SK-N-SH treated with all-trans-retinoic acid at 6 μM for 48 hours (cell line): ENCODE measurements at regions not wholly inside any gene's neighbourhood (a gene's known extent, or its start where the extent isn't known, plus 50 kb on each side); places are given as distances from the start of the nearest gene placed in this dataset.
A peak's percentile ranks its signal among the peaks of the same experiment; 100 is the strongest.

Experiments used
- ATAC-seq: fragments of 200-7000 bp; cut with Tn5 transposase; 3 replicates; pipeline ENCODE4 v1.9.1; 2020; ENCODE audit warnings: mild to moderate bottlenecking, moderate library complexity
- ARNTL ChIP-seq: fragments of 450-650 bp; formaldehyde crosslinking; IDR thresholded peaks from 2 replicates; pipeline ENCODE4 v1.5.0; 2020; ENCODE audit warnings: low read depth, mild to moderate bottlenecking, moderate library complexity, borderline replicate concordance
- BACH2 ChIP-seq: fragments of 250-450 bp; sonication (Bioruptor Pico); IDR thresholded peaks from 2 replicates; pipeline ENCODE4 v1.9.0; 2021; ENCODE audit warnings: mild to moderate bottlenecking, borderline replicate concordance
- CREB5 ChIP-seq: fragments of 250-450 bp; sonication (Bioruptor Pico); IDR thresholded peaks from 2 replicates; pipeline ENCODE4 v1.5.1; 2020; ENCODE audit warnings: low read depth, mild to moderate bottlenecking, moderate library complexity
- CSRNP3 ChIP-seq: fragments of 250-450 bp; sonication (Bioruptor Pico); IDR thresholded peaks from 2 replicates; pipeline ENCODE4 v1.5.1; 2021; ENCODE audit warnings: mild to moderate bottlenecking, moderate library complexity
- ESRRG ChIP-seq: fragments of 250-450 bp; sonication (Bioruptor Pico); IDR thresholded peaks from 2 replicates; pipeline ENCODE4 v1.6.1; 2021; ENCODE audit warnings: mild to moderate bottlenecking
- GLIS3 ChIP-seq: fragments of 250-450 bp; sonication (Bioruptor Pico); IDR thresholded peaks from 2 replicates; pipeline ENCODE4 v1.5.0; 2020; ENCODE audit warnings: mild to moderate bottlenecking, moderate library complexity
- ISL1 ChIP-seq: fragments of 250-450 bp; sonication (Bioruptor Pico); IDR thresholded peaks from 2 replicates; pipeline ENCODE4 v2.1.2; 2022; ENCODE audit warnings: mild to moderate bottlenecking, moderate library complexity
- OSR1 ChIP-seq: fragments of 250-450 bp; sonication (Bioruptor Pico); IDR thresholded peaks from 2 replicates; pipeline ENCODE4 v1.8.0; 2022; ENCODE audit warnings: moderate library complexity, mild to moderate bottlenecking, inconsistent platforms
- PATZ1 ChIP-seq: fragments of 250-450 bp; sonication (Bioruptor Pico); IDR thresholded peaks from 2 replicates; pipeline ENCODE4 v1.8.0; 2020; ENCODE audit warnings: mild to moderate bottlenecking, moderate library complexity, borderline replicate concordance
- PPARA ChIP-seq: fragments of 250-450 bp; sonication (Bioruptor Pico); IDR thresholded peaks from 2 replicates; pipeline ENCODE4 v1.5.0; 2020; ENCODE audit warnings: mild to moderate bottlenecking, borderline replicate concordance
- RARB ChIP-seq: fragments of 250-450 bp; sonication (Bioruptor Pico); IDR thresholded peaks from 2 replicates; pipeline ENCODE4 v1.8.0; 2021; ENCODE audit warnings: mild to moderate bottlenecking, moderate library complexity
- SNAI2 ChIP-seq: fragments of 250-450 bp; sonication (Bioruptor Pico); IDR thresholded peaks from 2 replicates; pipeline ENCODE4 v1.5.0; 2020; ENCODE audit warnings: mild to moderate bottlenecking, moderate library complexity
- TCF4 ChIP-seq: fragments of 250-450 bp; sonication (Bioruptor Pico); IDR thresholded peaks from 2 replicates; pipeline ENCODE4 v1.8.0; 2021; ENCODE audit warnings: mild to moderate bottlenecking, moderate library complexity, borderline replicate concordance
- TOX ChIP-seq: fragments of 250-450 bp; sonication (Bioruptor Pico); IDR thresholded peaks from 2 replicates; pipeline ENCODE4 v1.8.0; 2021; ENCODE audit warnings: mild to moderate bottlenecking, moderate library complexity, borderline replicate concordance
- ZC3H10 ChIP-seq: fragments of 250-450 bp; sonication (Bioruptor Pico); IDR thresholded peaks from 2 replicates; pipeline ENCODE4 v1.5.1; 2021; ENCODE audit warnings: mild to moderate bottlenecking, moderate library complexity
- ZFP3 ChIP-seq: fragments of 250-450 bp; sonication (Bioruptor Pico); IDR thresholded peaks from 2 replicates; pipeline ENCODE4 v1.5.0; 2020; ENCODE audit warnings: mild to moderate bottlenecking, moderate library complexity
- ZNF565 ChIP-seq: fragments of 450-650 bp; formaldehyde crosslinking; conservative IDR thresholded peaks from 2 replicates; pipeline ENCODE4 v1.5.0; 2020; ENCODE audit warnings: low read depth, mild to moderate bottlenecking, moderate library complexity
- ZNF70 ChIP-seq: fragments of 450-650 bp; formaldehyde crosslinking; IDR thresholded peaks from 2 replicates; pipeline ENCODE4 v1.5.0; 2020; ENCODE audit warnings: mild to moderate bottlenecking, moderate library complexity
- ZNF8 ChIP-seq: fragments of 450-650 bp; formaldehyde crosslinking; IDR thresholded peaks from 2 replicates; pipeline ENCODE4 v1.5.0; 2020; ENCODE audit warnings: mild to moderate bottlenecking, moderate library complexity
- TF ChIP-seq, protein P1 (sequence below): fragments of 250-450 bp; sonication (Bioruptor Pico); IDR thresholded peaks from 2 replicates; pipeline ENCODE4 v1.5.0; 2020; ENCODE audit warnings: mild to moderate bottlenecking, moderate library complexity
- TF ChIP-seq, protein P2 (sequence below): fragments of 250-450 bp; sonication (Bioruptor Pico); IDR thresholded peaks from 2 replicates; pipeline ENCODE4 v1.8.0; 2021; ENCODE audit warnings: low read depth, mild to moderate bottlenecking, moderate library complexity, borderline replicate concordance

- TF ChIP-seq ZFP3 (CRISPR knock-in tag) (no peak), ARNTL (CRISPR knock-in tag) (no peak), PPARA (no peak), CSRNP3 (CRISPR knock-in tag) (no peak), PATZ1 (CRISPR knock-in tag) (no peak), TOX (CRISPR knock-in tag) (peak; percentile 46; the same call in 1 of the 2 replicates), TCF4 (CRISPR knock-in tag) (no peak), ISL1 (CRISPR knock-in tag) (peak; percentile 58), RARB (CRISPR knock-in tag) (no peak), CREB5 (no peak), ESRRG (CRISPR knock-in tag) (no peak), OSR1 (CRISPR knock-in tag) (no peak), BACH2 (no peak), ZNF565 (CRISPR knock-in tag) (no peak), SNAI2 (no peak), ZNF8 (CRISPR knock-in tag) (no peak), ZC3H10 (CRISPR knock-in tag) (peak; percentile 82), GLIS3 (CRISPR knock-in tag) (no peak)
- TF ChIP-seq, protein P1, sequence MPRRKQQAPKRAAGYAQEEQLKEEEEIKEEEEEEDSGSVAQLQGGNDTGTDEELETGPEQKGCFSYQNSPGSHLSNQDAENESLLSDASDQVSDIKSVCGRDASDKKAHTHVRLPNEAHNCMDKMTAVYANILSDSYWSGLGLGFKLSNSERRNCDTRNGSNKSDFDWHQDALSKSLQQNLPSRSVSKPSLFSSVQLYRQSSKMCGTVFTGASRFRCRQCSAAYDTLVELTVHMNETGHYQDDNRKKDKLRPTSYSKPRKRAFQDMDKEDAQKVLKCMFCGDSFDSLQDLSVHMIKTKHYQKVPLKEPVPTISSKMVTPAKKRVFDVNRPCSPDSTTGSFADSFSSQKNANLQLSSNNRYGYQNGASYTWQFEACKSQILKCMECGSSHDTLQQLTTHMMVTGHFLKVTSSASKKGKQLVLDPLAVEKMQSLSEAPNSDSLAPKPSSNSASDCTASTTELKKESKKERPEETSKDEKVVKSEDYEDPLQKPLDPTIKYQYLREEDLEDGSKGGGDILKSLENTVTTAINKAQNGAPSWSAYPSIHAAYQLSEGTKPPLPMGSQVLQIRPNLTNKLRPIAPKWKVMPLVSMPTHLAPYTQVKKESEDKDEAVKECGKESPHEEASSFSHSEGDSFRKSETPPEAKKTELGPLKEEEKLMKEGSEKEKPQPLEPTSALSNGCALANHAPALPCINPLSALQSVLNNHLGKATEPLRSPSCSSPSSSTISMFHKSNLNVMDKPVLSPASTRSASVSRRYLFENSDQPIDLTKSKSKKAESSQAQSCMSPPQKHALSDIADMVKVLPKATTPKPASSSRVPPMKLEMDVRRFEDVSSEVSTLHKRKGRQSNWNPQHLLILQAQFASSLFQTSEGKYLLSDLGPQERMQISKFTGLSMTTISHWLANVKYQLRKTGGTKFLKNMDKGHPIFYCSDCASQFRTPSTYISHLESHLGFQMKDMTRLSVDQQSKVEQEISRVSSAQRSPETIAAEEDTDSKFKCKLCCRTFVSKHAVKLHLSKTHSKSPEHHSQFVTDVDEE (CRISPR knock-in tag) = no peak
- ATAC-seq = peak; percentile 50
Measured at GRCh38 chr20:9981829-9982228, 53.0 kb upstream of the ANKEF1 start.

DNA sequence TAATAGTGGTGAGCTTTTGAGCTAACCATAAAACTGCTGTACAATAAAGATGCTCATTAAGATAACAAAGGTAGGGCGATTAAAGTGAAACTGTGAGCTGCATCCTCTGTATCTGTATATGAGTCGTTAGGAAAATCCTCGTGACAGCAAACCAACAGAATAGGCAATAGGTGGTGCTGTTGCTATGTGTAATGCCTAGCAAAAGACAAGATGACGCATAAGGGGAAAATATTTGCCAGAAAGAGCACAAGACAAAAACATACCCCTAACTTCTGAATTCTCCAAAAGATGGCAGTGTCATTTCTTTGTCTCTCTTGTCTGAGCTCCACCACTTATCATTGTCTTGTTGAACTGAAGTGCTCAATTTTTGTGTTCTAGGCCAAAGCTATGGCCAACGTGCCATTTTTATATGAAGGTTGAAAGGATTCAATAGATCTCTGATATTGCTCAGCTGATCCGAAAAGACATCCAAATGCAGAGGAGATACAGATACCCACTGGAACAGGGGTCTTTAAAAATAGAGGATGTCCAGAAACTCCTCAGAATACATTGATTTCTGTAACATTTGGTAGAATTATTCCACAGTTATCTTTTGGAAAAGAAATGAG is 56.3 kb upstream of the ANKEF1 start:
- ATAC-seq = peak; percentile 96
- TF ChIP-seq ZNF8 (CRISPR knock-in tag) = no peak
- no peak for TF ChIP-seq PPARA
- TF ChIP-seq ZC3H10 (CRISPR knock-in tag) = no peak
- TF ChIP-seq TCF4 (CRISPR knock-in tag) = no peak
- no peak for TF ChIP-seq ARNTL (CRISPR knock-in tag)
- TF ChIP-seq, protein P2, sequence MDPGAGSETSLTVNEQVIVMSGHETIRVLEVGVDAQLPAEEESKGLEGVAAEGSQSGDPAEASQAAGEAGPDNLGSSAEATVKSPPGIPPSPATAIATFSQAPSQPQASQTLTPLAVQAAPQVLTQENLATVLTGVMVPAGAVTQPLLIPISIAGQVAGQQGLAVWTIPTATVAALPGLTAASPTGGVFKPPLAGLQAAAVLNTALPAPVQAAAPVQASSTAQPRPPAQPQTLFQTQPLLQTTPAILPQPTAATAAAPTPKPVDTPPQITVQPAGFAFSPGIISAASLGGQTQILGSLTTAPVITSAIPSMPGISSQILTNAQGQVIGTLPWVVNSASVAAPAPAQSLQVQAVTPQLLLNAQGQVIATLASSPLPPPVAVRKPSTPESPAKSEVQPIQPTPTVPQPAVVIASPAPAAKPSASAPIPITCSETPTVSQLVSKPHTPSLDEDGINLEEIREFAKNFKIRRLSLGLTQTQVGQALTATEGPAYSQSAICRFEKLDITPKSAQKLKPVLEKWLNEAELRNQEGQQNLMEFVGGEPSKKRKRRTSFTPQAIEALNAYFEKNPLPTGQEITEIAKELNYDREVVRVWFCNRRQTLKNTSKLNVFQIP (CRISPR knock-in tag) = no peak
- no peak for TF ChIP-seq CSRNP3 (CRISPR knock-in tag)
- no peak for TF ChIP-seq ZNF70 (CRISPR knock-in tag)
- no peak for TF ChIP-seq ISL1 (CRISPR knock-in tag)
- no peak for TF ChIP-seq ZFP3 (CRISPR knock-in tag)
- TF ChIP-seq TOX (CRISPR knock-in tag) = no peak
- TF ChIP-seq OSR1 (CRISPR knock-in tag) = no peak
- TF ChIP-seq, protein P1 (CRISPR knock-in tag) = no peak
- no peak for TF ChIP-seq ESRRG (CRISPR knock-in tag)
